GM18519 (cell line): ENCODE measurements at regions not wholly inside any gene's neighbourhood (a gene's known extent, or its start where the extent isn't known, plus 50 kb on each side); places are given as distances from the start of the nearest gene placed in this dataset.
"Not testable (repeated sequence)": the region's sequence is repeated elsewhere in the genome, so short reads cannot be mapped to it uniquely, and the experiment has no call there.

Experiments used
- ATAC-seq: cut with Tn5 transposase; IDR thresholded peaks from one replicate; pipeline ENCODE4 v1.9.1; 2021; ENCODE audit warnings: mild to moderate bottlenecking, moderate library complexity; ENCODE audit not compliant: unreplicated experiment, low FRiP score

DNA sequence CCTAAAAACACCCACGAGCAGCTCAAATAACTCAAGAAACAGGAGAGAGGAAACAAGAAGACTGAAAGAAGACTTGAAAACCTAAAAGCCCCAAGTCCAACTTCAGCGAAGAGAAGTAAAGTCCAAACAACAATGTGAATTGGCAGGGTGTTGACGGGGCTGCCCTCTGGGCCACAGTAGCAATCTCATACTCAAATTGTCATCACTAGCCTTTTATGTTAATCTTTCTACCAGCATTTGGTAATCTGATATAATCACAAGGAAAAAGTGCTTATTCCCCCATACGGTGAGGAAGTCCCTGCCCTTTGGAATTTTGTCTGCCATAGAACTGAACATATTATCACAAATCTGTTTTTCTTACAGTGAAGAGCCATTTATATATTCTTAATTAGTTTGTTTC lies 51.5 kb upstream of the IFNE start:
- ATAC-seq, result no peak

DNA sequence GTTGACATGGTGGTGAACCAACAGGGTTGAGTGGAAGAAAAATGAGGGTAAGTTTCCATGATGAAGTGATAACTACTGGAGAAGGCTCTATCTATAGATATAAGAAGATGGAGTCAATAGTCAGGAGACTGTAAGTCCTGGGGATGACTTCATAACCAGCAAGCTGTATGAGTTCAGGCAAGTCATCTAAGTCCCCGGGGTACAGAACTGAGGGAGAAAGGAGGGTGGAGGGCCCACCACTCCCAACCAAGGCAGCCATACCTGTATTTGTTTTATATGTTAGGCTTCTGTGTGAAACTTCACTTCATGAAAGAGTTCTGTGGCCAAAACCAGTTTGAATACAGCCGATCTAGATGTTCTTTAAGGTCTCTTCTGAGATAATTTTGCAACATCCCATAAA lies 53.3 kb upstream of the IFNE start:
- no peak for ATAC-seq

DNA sequence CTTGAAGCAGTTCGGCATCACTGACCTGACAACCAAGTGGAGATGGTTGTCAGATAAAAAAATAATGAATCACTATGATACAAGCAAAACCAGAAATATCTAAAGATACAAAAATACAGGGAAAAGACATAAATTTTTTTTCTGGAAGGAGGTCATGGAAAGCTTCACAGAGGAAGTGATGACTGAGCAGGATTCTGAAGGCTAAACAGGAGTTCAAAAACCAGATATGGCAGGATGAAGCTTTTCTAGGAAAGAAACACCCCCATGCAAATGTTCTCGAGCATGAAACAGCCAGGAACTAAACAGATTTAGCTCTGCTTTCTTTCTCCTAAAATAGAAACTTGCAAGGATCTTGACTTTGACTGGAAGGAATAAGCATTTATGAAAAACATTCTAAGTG lies 60.7 kb upstream of the IFNE start:
- no peak for ATAC-seq

DNA sequence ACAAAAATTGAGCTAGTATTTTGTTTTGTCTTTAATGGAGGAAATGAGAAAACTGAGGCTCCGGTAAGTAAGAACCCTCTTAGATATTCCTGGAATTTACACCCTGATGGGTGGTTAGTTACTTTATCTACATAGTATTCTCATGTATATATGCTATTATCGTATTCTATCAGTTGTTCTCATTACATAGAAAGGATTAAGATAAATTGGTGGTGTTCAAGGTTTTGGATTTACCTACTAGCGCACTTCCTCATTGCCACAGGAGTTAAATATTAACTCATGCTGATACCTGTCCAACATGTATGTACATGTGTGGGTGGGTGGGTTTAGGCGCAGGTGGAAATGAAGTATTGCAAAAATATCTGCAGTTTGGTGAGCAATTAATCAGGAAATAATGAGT lies 61.1 kb upstream of the IFNE start:
- no peak for ATAC-seq

DNA sequence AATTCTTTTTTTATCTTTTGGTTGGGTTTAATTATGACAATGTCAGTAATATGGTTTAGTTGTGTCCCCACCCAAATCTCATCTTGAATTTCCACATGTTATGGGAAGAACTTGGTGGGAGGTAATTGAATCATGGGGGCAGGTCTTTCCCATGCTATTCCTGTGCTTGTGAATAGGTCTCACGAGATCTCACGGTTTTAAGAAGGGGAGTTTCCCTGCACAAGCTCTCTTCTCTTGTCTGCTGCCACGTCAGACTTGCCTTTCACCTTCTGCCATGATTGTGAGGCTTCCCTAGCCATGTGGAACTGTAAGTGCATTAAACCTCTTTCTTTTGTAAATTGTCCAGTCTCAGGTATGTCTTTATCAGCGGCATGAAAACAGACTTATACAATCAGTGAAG lies 61.7 kb upstream of the IFNE start:
- not testable (repeated sequence) for ATAC-seq

DNA sequence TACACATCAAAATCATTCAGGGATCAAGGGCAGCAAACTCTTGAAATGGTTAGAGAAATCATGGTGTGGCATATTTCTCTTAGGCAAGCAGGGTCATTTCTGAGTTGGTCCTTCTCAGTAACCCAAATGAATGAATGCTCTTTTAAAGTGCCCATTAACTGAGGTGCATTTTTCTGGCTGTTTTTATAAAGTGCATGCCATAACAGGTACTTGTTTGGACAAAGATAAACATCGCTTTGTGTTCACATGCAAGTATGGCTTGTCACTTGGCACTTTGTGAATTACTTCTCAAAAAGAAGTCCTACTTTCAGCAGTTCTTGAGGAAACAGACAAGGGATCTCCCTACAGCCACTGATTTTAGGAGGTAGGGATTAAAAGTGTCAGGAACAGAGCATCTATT lies 64.8 kb upstream of the IFNE start:
- ATAC-seq, result no peak

DNA sequence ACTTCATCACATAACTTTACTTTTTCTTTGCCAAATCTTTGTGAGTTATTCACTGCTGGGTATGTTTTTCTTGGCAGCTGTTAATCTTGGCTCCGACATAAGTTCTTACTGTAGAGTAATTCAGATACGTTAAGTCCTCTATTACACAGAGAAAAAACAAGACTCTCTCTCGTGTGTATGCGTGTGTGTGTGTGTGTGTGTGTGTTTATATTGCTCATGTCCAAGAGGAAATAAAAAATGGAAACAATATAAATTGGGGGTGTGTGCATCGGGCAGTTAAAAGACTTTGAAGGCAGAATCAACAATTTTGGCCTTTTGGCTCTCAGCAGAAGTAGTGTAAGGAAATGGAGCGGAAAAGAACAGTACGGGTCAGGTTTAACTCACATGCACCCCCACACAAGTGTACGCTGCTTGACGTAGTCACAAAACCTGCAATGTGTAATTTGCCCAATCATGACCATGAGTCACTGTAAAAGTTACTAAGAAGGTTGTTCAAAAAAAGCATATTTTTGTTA lies 67.2 kb upstream of the IFNE start:
- no peak for ATAC-seq

DNA sequence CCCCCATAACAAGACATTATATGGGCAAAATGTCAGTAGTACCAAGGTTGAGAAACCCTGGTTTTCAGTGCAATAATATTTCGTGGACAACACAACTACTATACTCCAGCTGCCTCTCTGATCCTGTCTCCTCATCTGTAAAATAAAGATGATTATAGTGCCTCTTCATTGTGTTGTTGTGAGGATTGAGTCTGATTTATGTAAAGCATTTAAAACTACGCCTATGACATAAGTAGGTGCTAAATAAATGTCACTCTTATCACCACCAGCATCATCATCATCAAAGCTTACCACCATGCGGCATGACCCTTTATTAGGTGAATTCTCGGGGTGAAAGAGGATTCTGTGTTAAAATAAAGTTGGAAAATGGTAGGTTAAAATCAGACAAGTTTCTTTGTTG lies 67.8 kb upstream of the IFNE start:
- ATAC-seq, result no peak

DNA sequence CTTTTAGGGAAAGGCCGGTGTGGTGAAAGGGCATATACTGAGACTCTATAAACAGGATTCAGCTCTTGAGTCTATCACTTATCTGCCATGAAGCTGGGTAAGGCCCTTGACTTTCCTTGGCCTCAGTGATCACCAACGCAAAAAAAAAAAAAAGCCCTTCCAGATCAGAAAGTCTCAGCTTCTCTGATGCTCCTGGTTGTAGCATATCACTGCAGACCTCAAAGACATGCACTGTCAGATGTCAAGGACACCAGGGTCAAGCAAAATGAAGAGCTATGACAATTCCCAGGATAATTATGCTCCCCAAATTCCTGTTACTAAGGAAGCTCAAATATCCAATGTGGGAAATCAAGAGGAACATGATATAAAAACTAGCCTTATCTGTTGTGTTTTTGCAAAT lies 68.3 kb upstream of the IFNE start:
- no peak for ATAC-seq

DNA sequence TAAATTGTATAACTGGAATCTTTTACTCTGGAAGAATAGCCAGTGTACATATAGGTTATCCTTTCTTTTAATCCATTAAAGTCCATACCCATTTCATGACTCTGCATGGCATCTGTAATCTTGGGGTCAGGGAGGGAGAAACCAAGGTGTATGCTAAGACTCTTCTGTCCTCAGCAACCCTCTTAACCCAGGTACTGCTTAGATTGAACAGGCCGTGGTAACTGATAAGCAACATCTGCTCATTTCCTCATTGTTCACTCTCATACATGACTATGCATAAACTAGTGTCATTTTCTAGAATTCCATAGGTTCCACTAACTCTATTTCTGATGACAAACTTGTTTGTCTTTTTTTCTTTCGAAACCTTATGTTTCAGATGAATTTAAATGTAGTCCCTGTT lies 69.3 kb upstream of the IFNE start:
- ATAC-seq, result no peak

DNA sequence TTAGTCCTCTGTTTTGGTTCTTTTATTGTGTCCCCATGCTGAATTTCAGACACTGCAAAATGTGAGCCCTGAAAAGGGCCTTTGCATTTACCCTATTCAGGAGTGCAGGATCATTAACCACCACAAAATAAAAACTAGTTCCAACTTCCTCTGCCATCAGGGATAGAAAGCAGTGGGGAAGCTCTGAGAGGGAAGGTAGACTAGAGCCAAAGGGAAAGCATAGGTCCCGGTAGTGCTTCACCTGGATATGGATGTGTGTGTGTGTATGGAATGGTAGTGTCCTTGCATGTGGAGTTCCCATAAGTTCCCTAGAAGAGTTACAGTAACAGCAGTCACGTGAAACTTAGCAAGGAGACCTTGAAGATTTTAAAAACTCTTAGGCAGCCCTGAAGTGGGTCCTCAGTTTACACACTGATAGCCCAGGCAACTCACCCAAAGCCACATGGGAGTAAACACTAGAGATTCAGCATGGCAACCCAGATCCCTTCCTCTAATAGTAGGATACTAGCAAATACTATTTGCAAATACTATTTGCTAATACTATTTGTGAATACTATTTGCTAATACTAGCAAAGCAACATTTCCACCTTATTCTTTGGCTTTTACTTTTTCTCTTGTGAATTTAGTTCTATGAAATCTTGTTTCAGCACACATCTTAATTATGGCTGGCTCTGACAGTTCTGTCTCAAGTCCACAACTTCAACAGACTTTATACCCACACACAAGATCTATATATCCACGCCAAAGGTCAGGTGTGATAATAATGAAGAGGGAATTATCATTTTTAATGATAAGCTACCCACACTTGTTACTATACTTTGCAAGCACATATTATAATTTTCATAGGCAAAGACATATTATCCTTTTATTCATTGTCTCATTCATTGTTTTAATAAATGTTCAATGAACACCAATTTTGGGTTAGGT lies 70.4 kb upstream of the IFNE start:
- no peak for ATAC-seq

DNA sequence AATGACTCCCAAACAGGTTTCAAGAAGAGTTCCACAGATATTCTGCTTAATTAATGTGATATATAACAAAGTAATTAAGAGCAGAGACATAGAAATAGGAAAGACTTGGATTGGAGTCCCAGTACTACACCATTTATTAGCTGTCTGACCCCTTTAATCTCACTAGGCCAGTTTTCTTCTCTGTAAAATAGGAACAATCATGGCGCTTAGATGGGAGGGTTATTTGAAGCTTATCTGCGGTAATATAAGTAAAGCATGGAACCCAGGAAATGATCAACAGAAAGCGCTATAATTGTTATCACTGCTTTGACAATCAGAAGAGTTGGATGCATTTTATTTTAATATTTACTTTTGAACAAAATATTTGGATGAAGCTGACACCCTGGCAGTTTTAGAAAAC lies 71.3 kb upstream of the IFNE start:
- no peak for ATAC-seq

DNA sequence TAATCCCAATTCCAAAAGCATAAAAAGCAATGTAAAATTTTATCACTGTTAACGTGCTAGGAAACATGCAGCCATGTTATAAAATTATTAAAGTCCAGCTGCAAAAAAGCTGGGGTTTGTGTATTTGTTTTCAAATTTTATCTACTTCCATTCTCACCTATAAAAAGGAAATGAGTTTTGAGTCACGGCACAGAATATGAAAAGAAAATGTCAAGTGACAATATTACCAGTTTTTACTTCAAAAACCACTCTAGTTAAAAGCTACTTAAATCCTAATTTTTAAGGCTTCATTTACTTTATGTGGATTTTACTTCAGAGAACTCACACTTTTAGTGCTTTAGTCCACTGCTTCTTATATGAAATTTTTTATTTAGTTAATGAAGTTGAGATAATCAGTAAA lies 72.7 kb upstream of the IFNE start:
- no peak for ATAC-seq

DNA sequence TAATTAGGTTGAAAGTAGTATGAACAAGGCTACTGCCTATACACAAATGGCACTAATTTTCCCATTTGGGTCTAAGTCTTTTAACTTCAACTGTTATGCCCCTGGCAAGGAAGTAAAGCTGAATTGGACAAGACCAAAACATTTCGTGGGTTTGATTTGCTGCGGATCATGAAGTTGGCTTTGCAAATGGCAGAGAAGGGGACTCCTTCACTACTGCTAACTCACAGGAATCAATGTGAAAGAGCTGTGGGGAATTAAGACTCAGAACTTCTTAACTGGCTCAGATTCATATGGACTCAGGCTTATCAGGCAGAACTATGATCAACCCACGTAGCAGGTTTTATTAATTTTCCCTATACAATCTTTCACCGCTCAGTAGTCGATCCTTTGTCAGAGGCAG lies 73.8 kb upstream of the IFNE start:
- no peak for ATAC-seq

DNA sequence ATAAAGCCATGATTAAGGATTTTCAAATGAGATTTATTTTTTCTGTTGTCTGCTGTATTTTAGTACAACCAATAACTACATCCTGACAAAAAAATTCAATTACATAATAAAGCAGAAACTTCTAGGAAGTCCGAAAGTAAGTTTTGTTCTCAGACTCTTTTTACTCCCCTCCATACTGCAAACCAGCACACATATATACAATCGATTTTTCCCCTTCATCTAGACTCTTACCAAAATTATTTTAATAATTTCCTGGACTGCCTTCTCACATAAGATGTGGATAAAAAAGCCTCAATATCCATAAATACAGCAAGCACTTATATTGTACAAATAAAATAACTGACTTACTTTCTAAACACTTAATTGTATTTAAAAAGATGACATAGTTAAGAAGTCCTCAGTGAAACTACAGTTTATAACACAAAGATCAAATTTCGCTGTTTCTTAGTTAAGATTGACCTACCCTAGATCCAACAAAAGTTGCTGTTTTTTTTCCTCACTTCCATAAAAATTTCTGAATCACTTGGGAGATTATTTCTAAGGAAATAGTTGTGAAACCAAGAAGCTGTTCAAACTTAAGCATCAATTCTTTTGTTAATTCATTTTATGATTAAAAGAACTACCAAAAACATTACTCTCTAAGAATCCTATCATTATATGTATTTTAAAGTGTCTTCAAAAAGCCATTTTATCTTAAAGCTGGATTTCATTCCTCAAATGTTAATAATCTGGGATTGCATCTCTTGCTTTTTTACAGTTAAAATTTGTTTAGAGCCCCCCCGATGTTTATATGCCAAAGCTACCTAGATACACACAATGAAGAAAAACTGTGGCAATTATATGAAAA lies 74.7 kb upstream of the IFNE start:
- no peak for ATAC-seq

DNA sequence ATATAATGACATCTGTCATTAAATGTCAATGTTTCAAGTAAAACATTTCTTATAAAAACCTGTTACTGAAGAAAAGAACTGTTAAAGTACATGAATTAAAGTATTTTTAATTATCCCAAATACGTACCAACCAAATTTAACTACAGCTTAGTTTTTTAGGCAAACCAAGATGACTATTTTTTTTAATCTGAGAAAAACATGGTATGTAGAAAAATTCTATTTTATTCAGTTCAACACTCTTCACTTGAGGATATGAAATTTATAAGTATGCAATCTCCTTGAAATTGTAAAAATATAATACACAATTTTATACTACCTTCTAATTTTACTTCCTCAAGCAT lies 75.3 kb upstream of the IFNE start:
- ATAC-seq, result no peak

DNA sequence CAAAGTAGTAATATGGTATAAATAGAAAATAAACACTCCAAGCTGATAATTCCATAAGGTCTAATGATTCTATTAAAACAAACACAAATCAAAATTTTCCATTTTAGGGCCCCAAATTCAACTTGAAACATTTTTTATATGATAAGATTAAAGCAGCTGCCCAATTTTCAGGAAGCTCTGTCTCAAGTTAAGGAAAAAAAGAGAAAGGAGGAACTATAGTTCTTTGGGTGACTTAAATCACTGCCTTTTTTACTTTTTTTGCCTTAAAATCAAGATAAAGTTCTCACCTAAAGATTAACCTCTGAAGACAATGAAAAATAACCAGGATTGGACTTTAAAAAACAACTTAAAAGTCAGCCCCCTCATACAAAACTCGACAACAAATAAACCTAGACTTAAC lies 76.0 kb upstream of the IFNE start:
- ATAC-seq, result no peak

DNA sequence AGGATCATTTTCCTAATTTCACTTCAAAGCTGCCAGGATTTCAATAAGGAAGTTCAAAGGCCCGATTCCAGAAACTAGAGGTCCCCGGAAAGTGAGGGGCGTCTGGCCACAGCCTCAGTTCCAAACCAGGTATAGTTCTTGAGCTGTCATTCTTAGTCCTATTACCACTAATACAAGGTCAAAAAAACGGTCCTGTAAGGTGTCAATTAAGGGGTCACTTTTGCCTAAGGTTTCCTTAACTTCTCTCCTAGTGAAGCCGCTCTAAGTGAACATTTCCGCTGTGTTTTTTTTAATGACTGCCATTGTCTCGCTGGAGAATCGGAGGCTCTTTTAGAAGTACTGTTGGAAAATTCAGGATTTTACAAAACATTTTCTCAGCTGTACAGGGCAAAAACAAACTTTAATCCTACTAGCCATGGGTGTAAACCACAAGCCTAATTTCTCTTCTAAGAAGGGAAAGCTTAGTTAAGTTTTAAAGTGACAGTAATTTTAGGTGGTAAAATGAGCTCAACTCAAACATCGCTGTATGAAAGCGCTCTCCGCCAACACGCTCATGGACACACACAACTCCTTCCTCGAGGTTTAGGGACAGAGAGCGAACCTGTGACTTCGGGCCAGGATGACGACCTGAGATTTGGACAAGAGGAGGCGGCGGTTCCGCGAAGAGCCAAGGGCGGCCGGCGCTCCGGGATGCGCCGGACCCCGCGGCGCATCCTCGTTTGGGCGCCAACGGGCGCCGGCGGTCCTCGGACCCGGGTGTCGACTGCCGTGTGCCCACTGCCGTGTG lies 76.7 kb upstream of the IFNE start:
- ATAC-seq, result no peak

DNA sequence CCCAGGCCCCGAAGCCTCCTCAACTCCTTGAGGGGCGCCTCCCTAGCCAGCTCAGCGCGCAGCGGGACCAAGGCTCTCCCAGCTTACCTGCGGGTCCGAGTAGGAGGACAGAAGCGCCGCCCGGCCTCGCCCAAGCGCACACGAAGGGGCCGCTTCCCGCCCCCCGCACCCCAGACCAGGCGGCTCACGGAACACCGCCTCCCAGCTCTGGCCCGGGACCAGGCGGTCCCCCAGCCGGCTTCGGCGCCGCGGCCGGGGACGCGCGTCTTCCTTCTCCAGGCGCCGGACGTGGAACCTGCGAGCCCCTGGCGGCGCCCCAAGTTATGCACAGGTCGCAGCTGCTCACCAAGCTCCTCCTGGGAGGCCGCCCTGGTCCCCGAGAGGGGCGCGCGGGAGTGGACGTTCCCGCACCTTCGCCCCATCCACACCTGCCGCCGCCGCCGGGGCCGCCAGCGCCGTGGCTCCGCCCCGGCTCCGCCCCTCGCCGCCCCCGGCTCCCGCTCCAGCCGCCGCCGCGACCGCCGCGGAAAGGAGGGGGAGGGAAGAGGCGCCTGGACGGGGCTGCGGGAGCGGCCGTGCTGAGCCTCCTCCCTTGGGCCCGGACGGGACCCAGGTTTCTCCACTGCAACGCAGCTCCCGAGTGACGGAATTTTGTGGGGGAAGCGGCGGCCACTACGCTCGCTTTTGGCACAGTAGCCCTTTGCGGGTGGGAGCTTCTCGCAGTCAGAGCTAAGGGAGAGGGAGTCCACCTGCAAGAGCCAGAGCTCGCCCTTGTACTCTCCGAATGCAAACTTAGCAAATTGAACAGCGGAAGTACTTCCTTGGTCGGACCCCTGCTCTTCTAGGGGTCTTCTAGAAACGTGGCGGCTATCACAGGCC lies 77.5 kb upstream of the IFNE start:
- ATAC-seq, result no peak

DNA sequence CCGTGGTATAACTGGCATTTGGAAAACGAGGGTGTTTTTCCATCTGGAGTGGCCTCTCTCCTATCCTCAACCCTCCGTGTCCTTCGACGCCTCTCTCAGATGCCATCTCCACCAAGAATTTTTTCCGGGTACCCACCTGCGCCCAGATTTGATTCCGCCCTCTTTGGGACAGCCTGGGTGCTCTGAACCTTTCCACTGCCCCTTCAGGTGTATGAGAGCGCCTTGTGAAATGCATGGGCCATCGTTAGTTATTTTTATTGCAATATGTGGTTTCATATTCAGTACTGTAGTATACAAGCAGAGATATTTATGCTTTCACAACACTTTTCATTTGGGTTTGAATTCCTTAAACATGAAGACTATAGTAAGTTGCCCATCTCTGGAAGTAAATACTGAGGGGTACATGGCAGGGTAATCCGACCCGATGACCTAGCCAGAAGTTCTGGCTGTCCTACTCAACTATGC lies 78.2 kb upstream of the IFNE start:
- ATAC-seq, result no peak
